ENCODE measurements at regions not wholly inside any gene's neighbourhood (a gene's known extent, or its start where the extent isn't known, plus 50 kb on each side); places are given as distances from the start of the nearest gene placed in this dataset.

GRCh38 chr13:73782450-73783449 lies 351.5 kb downstream of the KLF12 start:
- DNase-seq = no peak

- DNase-seq = no peak
These were observed 352.8 kb downstream of the KLF12 start for GRCh38 chr13:73781384-73781783.

GRCh38 chr13:73779881-73780280 lies 354.3 kb downstream of the KLF12 start:
- DNase-seq = no peak

GRCh38 chr13:73778242-73778864 lies 355.9 kb downstream of the KLF12 start:
- no peak for DNase-seq

- DNase-seq = no peak
These were observed 357.1 kb downstream of the KLF12 start for GRCh38 chr13:73777134-73777533.

GRCh38 chr13:73776151-73776785 lies 357.9 kb downstream of the KLF12 start:
- no peak for DNase-seq

GRCh38 chr13:73773168-73773549 lies 361.0 kb downstream of the KLF12 start:
- no peak for DNase-seq

- DNase-seq = no peak
These were observed 361.6 kb downstream of the KLF12 start for GRCh38 chr13:73772449-73773167.

GRCh38 chr13:73767747-73768315 lies 366.4 kb downstream of the KLF12 start:
- DNase-seq = peak; percentile 70

- peak; percentile 19 for DNase-seq
These were observed 366.9 kb downstream of the KLF12 start for GRCh38 chr13:73767191-73767741.

- peak; percentile 94 for DNase-seq
These were observed 368.4 kb downstream of the KLF12 start for GRCh38 chr13:73765651-73766384.

GRCh38 chr13:73759434-73759833 lies 374.8 kb downstream of the KLF12 start:
- DNase-seq = no peak

GRCh38 chr13:73757481-73758233 lies 376.5 kb downstream of the KLF12 start:
- no peak for DNase-seq

GRCh38 chr13:73754727-73755292 lies 379.4 kb downstream of the KLF12 start:
- peak; percentile 51 for DNase-seq

- DNase-seq = no peak
These were observed 380.0 kb downstream of the KLF12 start for GRCh38 chr13:73754241-73754640.

GRCh38 chr13:73751290-73751689 lies 382.9 kb downstream of the KLF12 start:
- DNase-seq = no peak

- no peak for DNase-seq
These were observed 385.8 kb downstream of the KLF12 start for GRCh38 chr13:73748404-73748803.

GRCh38 chr13:73745190-73745589 lies 389.0 kb downstream of the KLF12 start:
- DNase-seq = no peak

GRCh38 chr13:73742982-73743381 lies 391.2 kb downstream of the KLF12 start:
- no peak for DNase-seq

- no peak for DNase-seq
These were observed 392.5 kb downstream of the KLF12 start for GRCh38 chr13:73741742-73742141.

Measured in CD4-positive, alpha-beta T cell treated with Interleukin-6 for 4 hours (primary cell).